HEK293 (cell line): ENCODE measurements at regions not wholly inside any gene's neighbourhood (a gene's known extent, or its start where the extent isn't known, plus 50 kb on each side); places are given as distances from the start of the nearest gene placed in this dataset.

Experiments
- HOXA7 ChIP-seq: sonication (generic); formaldehyde crosslinking; IDR thresholded peaks from 2 replicates; pipeline ENCODE4 v1.8.1; 2022; ENCODE audit warnings: missing genetic modification reagents, borderline replicate concordance
- IKZF3 ChIP-seq: fragments of 450-650 bp; IDR thresholded peaks from 2 replicates; pipeline ENCODE4 v1.5.0; 2018; ENCODE audit warnings: missing biosample characterization, mild to moderate bottlenecking, missing genetic modification characterization, moderate library complexity
- KLF9 ChIP-seq: fragments of 450-650 bp; formaldehyde crosslinking; IDR thresholded peaks from 2 replicates; pipeline ENCODE4 v1.5.1; 2016; ENCODE audit warnings: missing biosample characterization, missing genetic modification characterization, low read depth
- MZF1 ChIP-seq: fragments of 450-650 bp; formaldehyde crosslinking; IDR thresholded peaks from 2 replicates; pipeline ENCODE4 v1.5.1; 2017; ENCODE audit warnings: missing biosample characterization, missing genetic modification characterization, borderline replicate concordance
- REST ChIP-seq: fragments of 450-650 bp; formaldehyde crosslinking; IDR thresholded peaks from 2 replicates; pipeline ENCODE4 v1.5.1; 2016; ENCODE audit warnings: missing biosample characterization, missing genetic modification characterization
- ZBTB21 ChIP-seq: fragments of 450-650 bp; formaldehyde crosslinking; IDR thresholded peaks from 2 replicates; pipeline ENCODE4 v1.5.1; 2017; ENCODE audit warnings: missing biosample characterization, missing genetic modification characterization
- ZFHX2 ChIP-seq: fragments of 450-650 bp; formaldehyde crosslinking; conservative IDR thresholded peaks from 2 replicates; pipeline ENCODE4 v1.5.1; 2016; ENCODE audit warnings: missing biosample characterization, missing genetic modification characterization
- ZNF133 ChIP-seq: fragments of 450-650 bp; formaldehyde crosslinking; IDR thresholded peaks from 2 replicates; pipeline ENCODE4 v1.5.1; 2016; ENCODE audit warnings: missing biosample characterization, missing genetic modification characterization
- ZNF48 ChIP-seq: fragments of 450-650 bp; formaldehyde crosslinking; IDR thresholded peaks from 2 replicates; pipeline ENCODE4 v1.5.1; 2016; ENCODE audit warnings: missing biosample characterization, missing genetic modification characterization
- ZNF513 ChIP-seq: fragments of 450-650 bp; IDR thresholded peaks from 2 replicates; pipeline ENCODE4 v1.5.1; 2018; ENCODE audit warnings: missing biosample characterization, missing genetic modification characterization
- ZNF692 ChIP-seq: fragments of 450-650 bp; formaldehyde crosslinking; IDR thresholded peaks from 2 replicates; pipeline ENCODE4 v1.5.1; 2016; ENCODE audit warnings: missing biosample characterization, missing genetic modification characterization
- TF ChIP-seq, protein P1 (sequence below): fragments of 450-650 bp; formaldehyde crosslinking; IDR thresholded peaks from 2 replicates; pipeline ENCODE4 v1.5.1; 2016; ENCODE audit warnings: missing biosample characterization, missing genetic modification characterization

DNA sequence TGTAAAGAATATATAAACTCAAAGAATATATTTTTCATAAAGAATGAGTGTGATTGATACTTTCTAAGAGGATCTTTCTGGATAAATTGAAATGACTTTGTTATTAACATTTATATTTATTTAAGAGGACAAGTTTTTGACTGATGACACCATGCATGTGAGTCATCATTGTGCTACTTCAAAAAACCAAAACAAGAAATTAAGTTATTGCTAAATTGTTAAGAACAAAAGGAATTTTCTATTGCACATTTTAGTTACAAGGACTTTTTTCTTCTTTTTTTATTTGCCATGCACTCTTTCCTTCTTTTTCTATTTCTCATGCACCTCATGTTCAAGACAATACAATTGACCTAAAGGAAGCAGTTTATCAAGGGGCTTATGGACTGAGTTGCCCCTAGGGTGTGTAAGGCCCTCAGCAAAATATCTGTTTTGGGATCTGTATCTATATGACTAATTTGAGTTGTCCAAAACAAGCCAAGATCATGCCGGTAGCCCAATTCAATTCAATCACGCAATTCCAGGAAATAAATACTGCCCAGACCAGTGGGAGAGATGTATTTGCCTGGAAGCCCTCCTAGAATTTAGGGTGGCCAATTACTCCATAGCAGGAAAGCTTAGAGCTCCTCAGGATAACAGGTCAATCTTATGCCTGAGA lies 654.3 kb downstream of the METTL4 start:
- no peak for TF ChIP-seq MZF1
- TF ChIP-seq HOXA7 (CRISPR knock-in tag), result no peak
- no peak for TF ChIP-seq ZBTB21
- no peak for TF ChIP-seq ZNF48 (tag by site-specific recombination)
- TF ChIP-seq ZNF513 (tag by site-specific recombination), result no peak
- TF ChIP-seq, protein P1, sequence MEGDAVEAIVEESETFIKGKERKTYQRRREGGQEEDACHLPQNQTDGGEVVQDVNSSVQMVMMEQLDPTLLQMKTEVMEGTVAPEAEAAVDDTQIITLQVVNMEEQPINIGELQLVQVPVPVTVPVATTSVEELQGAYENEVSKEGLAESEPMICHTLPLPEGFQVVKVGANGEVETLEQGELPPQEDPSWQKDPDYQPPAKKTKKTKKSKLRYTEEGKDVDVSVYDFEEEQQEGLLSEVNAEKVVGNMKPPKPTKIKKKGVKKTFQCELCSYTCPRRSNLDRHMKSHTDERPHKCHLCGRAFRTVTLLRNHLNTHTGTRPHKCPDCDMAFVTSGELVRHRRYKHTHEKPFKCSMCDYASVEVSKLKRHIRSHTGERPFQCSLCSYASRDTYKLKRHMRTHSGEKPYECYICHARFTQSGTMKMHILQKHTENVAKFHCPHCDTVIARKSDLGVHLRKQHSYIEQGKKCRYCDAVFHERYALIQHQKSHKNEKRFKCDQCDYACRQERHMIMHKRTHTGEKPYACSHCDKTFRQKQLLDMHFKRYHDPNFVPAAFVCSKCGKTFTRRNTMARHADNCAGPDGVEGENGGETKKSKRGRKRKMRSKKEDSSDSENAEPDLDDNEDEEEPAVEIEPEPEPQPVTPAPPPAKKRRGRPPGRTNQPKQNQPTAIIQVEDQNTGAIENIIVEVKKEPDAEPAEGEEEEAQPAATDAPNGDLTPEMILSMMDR (tag by site-specific recombination), result no peak
- no peak for TF ChIP-seq REST
- TF ChIP-seq IKZF3, result no peak
- no peak for TF ChIP-seq ZNF133
- no peak for TF ChIP-seq ZNF692 (tag by site-specific recombination)
- TF ChIP-seq ZFHX2 (tag by site-specific recombination), result no peak
- no peak for TF ChIP-seq KLF9 (tag by site-specific recombination)
